HG02623 (cell line): ENCODE measurements at regions not wholly inside any gene's neighbourhood (a gene's known extent, or its start where the extent isn't known, plus 50 kb on each side); places are given as distances from the start of the nearest gene placed in this dataset.

Experiments
- ATAC-seq: cut with Tn5 transposase; IDR thresholded peaks from one replicate; pipeline ENCODE4 v1.9.1; 2021; ENCODE audit warnings: moderate library complexity; ENCODE audit not compliant: unreplicated experiment

DNA sequence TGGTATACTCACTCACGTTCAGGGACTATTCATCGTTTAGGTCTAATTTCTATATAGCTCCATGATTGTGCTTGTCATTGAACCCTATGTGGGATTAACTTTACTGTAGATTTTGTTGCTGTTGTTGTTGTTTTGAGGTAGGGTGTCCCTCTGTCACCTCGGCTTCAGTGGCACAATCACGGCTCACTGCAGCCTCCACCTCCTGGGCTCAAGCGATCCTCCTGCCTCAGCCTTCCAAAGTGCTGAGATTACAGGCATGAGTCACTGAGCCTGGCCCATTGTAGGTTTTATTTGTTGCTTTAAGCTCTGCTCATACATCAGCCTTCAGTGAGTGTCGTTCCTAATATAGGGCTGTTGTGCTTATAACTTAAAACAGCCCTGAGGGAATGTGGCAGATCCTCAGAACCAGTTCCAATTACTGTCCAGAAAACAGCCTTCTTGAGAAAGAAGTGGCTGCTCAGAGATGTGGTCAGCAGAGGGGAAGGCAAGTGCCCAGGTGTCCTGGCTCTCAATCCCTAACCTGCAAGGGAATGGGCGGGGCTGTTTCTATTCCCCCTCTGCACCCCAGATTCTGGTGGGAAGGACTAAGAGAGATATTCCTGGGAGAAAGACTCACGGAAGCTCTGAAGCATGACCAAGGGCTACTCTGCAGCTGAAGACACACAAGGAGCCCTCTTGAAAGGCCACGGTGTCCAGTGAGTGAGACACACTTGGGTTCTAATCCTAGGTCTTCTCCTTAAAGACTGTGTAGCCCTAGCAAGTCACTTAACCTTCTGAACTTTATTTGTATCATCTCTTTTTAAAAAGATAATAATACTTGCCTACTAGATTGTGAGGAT is 79.6 kb upstream of the LCLAT1 start:
- ATAC-seq, result no peak

GRCh38 chr2:30368258-30368657 is 78.8 kb upstream of the LCLAT1 start:
- no peak for ATAC-seq

GRCh38 chr2:30371028-30371689 is 75.9 kb upstream of the LCLAT1 start:
- no peak for ATAC-seq

- no peak for ATAC-seq
These were observed 75.2 kb upstream of the LCLAT1 start for GRCh38 chr2:30371772-30372373.

DNA sequence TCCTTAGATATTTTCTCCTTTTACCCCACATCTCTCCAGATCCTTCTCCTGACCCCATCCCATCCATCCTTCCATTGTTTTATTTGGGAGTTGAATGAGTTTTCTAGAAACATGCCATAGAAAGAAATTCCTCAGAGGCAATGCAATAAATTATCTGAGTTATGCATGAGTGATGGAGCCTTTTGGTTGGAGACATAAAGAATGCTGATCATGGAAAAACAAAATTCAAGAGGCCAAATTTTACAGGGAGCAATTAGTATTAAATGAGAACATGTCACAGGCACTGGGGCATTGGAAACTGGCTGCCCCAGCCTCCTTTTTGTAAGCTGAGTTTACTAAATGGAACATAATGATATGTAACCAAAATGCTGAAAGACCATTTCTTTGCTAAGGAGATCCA is 74.2 kb upstream of the LCLAT1 start:
- no peak for ATAC-seq

DNA sequence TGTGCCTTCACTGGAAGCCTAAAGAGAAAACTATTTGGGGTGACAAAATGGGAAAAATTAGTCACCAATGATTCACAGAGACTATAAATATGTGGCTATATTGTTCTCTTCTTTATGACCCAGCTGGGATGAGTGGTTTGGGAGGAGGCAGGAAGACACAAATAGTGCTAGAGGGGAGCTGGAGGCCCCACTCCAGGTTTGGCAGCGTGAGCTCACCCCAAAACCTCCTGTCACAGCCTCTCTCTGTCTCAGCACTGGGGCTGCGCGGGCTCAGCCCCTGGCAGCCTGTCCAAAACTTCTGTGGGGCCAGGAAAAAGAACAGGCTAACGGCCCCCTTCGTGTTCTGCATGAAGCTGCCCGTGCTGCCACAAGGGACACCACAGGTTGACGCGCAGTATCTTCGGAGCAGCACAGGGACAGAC is 73.2 kb upstream of the LCLAT1 start:
- no peak for ATAC-seq

- ATAC-seq, result no peak
These were observed 72.7 kb upstream of the LCLAT1 start for GRCh38 chr2:30374380-30374779.

GRCh38 chr2:30375915-30376314 is 71.1 kb upstream of the LCLAT1 start:
- no peak for ATAC-seq

DNA sequence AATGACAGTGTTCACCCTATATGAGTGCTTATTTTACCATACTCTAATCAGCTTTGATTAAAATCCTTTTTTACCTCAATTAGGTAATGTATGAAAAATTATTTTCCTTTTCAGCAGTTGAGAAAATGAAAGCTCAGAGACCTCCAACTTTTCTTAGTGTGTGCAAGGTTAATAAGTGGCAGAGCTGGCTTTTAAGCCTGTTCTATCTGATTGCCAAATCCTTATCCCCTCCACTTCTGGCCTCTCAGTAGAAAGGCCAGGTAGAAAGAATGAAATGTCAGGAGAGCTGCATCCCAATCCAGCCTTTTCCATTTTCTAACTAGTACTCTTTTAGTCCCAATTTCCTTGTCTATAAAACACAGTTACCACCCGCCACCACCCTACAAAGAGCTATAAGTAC is 67.6 kb upstream of the LCLAT1 start:
- ATAC-seq, result no peak

DNA sequence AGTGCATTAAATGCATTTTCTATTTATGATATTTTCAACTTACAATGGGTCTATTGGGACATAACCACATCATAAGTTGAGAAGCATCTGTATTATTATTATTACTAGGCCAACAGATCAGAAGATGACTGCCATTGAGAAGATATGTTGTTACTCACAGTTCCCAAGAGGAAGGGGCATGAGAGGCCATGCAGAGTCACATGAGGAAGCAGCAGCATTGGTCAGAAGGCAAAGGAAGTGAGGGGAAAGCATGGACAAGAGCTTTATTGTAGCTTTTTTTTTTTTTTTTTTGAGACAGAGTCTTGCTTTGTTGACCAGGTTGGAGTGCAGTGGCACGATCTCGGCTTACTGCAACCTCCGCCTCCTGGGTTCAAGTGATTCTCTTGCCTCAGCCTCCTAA is 66.2 kb upstream of the LCLAT1 start:
- ATAC-seq, result no peak

DNA sequence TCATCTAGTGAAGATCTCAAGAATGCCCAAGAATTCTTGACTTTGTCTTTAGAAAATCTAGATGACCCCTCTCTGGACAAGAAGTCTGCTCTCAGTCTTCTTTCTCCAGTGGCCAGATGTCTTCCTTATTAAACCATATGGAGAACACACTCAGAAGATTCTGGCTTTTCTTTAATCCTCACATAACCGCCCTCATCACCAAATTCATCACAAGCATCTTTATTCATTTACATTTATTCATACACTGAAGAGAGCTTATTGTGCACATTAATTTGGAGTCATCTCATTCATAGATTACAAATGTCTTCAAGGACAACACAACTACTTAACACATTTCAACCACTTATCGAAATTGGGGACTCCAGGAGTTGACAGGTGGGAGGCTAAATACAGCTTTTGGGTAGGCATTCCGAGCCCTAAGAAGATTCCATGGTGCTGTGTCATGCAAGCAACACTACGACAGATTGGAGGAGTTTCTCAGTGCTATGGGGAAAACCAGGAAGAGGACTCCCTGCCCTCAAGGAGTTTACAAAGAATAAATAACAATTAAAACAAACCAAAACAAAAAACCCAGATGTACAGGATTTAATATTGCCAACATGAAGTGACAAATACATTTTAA is 64.8 kb upstream of the LCLAT1 start:
- ATAC-seq, result no peak

DNA sequence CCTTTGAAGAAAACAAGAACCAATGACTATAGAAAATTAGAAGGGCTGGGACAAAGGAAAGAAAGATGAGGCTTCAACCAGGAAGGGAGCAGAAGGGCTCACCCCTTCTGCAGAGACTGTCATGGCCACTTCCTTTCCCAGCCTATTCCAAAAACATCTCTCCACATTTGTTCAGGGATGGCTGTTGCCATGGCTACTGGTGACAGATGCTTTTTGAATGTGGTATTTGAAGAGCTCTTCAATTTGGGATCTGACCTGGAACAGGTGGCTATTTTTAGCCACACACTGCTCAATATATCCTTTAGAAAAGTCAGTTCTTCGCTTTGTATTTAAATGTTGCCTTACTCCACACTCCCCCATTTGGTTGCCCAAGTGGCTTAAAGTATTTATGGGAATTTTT is 64.1 kb upstream of the LCLAT1 start:
- no peak for ATAC-seq

GRCh38 chr2:30385327-30385726 is 61.7 kb upstream of the LCLAT1 start:
- ATAC-seq, result no peak

DNA sequence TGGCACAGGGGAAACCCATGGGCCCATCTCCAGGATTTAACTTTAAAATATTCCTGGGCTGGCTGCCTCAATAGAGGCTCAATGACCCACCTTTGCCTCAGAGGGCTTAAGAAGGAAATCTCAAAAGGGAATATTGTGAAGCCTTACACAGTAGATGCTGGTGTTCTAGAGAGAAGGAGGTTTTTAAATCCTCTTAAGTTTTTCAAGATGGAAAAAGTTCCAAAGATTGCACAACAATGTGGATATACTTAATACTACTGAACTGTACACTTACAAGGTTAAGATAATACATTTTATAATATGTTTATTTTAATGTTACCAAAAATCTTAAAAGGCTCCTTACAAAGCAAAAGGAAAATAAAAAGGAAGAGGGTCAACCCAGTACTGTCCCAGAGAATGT is 54.9 kb upstream of the LCLAT1 start:
- ATAC-seq, result no peak

GRCh38 chr2:30393510-30393909 is 53.5 kb upstream of the LCLAT1 start:
- no peak for ATAC-seq

GRCh38 chr2:30394096-30394495 is 53.0 kb upstream of the LCLAT1 start:
- no peak for ATAC-seq

DNA sequence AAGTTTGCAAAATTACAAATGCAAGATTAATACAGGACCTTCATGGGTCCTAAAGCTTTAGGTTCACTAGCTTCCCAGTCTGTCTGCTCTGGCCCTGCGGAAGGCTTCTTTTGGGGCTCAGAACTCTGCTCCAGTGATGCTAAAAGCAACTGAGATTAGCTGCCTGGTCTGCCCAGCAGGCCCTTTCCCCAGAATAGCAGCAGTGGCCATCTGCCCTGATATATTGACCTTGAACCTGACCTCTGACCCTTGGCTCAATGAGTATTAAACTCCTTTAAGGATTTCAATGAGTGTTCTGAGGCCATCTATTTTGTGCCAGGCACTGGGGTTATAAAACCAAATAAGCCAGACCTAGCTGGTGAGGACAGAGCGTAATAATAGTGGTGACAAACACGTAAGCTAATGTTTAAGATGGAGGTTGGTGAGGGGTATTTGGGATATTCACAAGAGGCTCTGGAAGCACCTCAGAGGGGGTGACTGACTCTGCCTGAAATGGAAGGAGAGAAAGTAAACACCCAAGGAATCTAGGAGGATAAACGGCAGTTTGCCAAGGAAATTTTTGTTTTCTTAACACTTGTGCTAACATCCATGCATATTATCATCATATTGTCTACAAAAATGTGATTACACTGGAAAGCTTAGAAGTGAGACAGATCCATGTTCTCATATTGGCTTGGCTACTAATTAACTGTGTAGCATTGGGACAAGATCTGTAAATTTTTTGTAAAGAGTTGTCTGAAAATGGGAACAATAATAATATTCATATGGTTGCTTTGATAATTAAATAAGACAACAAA is 50.4 kb upstream of the LCLAT1 start:
- no peak for ATAC-seq
